ENCODE measurements at regions not wholly inside any gene's neighbourhood (a gene's known extent, or its start where the extent isn't known, plus 50 kb on each side); places are given as distances from the start of the nearest gene placed in this dataset.

DNA sequence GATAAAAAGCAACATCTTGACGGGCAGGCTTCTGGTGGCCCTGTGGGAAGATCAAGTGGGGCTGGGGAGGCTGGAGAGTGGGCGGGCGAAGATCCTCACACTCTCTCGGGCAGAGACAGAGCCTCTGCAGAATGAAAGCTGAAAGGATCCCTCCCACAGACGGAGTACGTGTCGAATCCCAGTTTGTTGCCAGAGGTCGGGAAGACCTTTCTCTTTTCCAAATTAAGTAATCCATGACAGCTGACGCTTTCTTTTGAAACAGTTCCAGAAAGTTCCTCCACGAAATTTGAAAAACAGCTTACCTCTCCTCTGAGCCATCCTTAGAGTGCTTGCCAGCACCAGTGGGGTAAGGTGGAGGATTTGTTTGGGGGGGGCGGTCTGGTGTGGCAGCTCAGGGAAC is 155.6 kb upstream of the SMLR1 start:
- no peak for TF ChIP-seq SIN3A (IDR thresholded peaks at IDR 0.05; ENCODE audit: borderline replicate concordance, insufficient read depth, low read length)
- TF ChIP-seq, protein P1, sequence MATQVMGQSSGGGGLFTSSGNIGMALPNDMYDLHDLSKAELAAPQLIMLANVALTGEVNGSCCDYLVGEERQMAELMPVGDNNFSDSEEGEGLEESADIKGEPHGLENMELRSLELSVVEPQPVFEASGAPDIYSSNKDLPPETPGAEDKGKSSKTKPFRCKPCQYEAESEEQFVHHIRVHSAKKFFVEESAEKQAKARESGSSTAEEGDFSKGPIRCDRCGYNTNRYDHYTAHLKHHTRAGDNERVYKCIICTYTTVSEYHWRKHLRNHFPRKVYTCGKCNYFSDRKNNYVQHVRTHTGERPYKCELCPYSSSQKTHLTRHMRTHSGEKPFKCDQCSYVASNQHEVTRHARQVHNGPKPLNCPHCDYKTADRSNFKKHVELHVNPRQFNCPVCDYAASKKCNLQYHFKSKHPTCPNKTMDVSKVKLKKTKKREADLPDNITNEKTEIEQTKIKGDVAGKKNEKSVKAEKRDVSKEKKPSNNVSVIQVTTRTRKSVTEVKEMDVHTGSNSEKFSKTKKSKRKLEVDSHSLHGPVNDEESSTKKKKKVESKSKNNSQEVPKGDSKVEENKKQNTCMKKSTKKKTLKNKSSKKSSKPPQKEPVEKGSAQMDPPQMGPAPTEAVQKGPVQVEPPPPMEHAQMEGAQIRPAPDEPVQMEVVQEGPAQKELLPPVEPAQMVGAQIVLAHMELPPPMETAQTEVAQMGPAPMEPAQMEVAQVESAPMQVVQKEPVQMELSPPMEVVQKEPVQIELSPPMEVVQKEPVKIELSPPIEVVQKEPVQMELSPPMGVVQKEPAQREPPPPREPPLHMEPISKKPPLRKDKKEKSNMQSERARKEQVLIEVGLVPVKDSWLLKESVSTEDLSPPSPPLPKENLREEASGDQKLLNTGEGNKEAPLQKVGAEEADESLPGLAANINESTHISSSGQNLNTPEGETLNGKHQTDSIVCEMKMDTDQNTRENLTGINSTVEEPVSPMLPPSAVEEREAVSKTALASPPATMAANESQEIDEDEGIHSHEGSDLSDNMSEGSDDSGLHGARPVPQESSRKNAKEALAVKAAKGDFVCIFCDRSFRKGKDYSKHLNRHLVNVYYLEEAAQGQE (IDR thresholded peaks at IDR 0.05; ENCODE audit: insufficient read depth in 1 of 2, low read depth in 2 of 2, low read length in 2 of 2), result no peak
- TF ChIP-seq FOXP2 (optimal IDR thresholded peaks at IDR 0.05; ENCODE audit: borderline replicate concordance, extremely low read depth, extremely low read length, insufficient read depth), result no peak
- TF ChIP-seq POLR2AphosphoS5 (IDR thresholded peaks at IDR 0.05; ENCODE audit: low read depth, low read length), result no peak
- no peak for TF ChIP-seq TAF1 (IDR thresholded peaks at IDR 0.05; ENCODE audit: borderline replicate concordance, insufficient read depth, low read length)

DNA sequence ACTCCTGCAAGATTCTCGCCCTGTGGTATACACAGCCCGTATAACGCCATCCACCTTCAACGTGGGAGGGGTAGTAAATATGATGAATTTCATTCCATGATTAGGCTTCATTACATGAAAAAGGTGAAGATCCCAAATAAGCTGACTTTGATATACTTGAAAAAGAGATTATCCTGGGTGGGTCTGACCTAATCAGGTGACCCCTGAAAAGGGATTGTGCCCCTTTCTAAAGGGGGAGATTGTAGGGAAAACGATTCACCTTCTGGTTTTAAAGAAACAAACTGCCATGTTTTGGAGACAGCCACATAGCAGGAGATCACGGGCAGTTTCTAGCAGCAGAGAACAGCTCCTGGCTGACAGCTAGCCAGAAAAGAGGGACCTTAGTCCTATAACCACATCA is 155.1 kb upstream of the SMLR1 start:
- TF ChIP-seq POLR2AphosphoS5 (IDR thresholded peaks at IDR 0.05; ENCODE audit: low read depth, low read length), result no peak
- TF ChIP-seq, protein P1 (IDR thresholded peaks at IDR 0.05; ENCODE audit: insufficient read depth in 1 of 2, low read depth in 2 of 2, low read length in 2 of 2), result no peak
- no peak for TF ChIP-seq FOXP2 (optimal IDR thresholded peaks at IDR 0.05; ENCODE audit: borderline replicate concordance, extremely low read depth, extremely low read length, insufficient read depth)
- no peak for TF ChIP-seq TAF1 (IDR thresholded peaks at IDR 0.05; ENCODE audit: borderline replicate concordance, insufficient read depth, low read length)

DNA sequence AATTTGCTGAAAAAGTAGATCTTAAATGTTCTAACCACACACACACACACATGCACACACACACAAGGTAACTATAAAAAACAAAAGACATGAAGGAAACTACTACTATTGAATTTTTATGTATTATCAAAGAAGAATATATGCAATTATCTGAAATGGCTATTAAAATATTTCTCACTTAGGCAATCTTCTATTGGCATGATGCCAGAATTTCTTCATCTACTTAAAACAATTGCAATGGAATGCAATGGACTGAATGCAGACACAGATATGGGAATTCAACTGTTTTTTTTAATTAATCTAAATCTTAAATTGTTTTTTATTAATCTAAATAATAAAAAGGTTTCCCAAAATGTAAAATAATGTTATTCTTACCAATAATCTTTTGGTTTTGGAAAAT is 152.6 kb upstream of the SMLR1 start:
- TF ChIP-seq TAF1 (IDR thresholded peaks at IDR 0.05; ENCODE audit: borderline replicate concordance, insufficient read depth, low read length) (no peak), SIN3A (IDR thresholded peaks at IDR 0.05; ENCODE audit: borderline replicate concordance, insufficient read depth, low read length) (no peak), POLR2AphosphoS5 (IDR thresholded peaks at IDR 0.05; ENCODE audit: low read depth, low read length) (no peak), FOXP2 (optimal IDR thresholded peaks at IDR 0.05; ENCODE audit: borderline replicate concordance, extremely low read depth, extremely low read length, insufficient read depth) (no peak)
- TF ChIP-seq, protein P1 (IDR thresholded peaks at IDR 0.05; ENCODE audit: insufficient read depth in 1 of 2, low read depth in 2 of 2, low read length in 2 of 2), result no peak

DNA sequence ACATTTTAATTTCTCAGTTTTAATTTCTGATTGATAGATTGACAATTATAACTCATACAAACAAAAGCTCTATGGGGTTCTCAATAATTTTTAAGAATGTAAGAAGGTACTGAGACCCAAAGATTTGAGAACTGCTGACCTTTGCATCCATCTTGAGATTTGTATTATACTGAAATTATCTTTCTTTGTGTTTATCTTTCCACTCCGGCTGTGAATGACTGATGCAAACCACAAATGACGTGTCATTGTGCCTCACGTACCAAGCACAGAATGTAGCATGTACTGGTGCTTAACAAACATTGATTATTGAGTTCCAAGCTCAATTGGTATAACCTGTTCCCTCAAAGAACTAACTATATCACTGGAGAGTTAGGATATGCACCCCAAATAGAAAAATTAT is 152.1 kb upstream of the SMLR1 start:
- TF ChIP-seq TAF1 (IDR thresholded peaks at IDR 0.05; ENCODE audit: borderline replicate concordance, insufficient read depth, low read length) (no peak), SIN3A (IDR thresholded peaks at IDR 0.05; ENCODE audit: borderline replicate concordance, insufficient read depth, low read length) (no peak), POLR2AphosphoS5 (IDR thresholded peaks at IDR 0.05; ENCODE audit: low read depth, low read length) (no peak), FOXP2 (optimal IDR thresholded peaks at IDR 0.05; ENCODE audit: borderline replicate concordance, extremely low read depth, extremely low read length, insufficient read depth) (no peak)
- TF ChIP-seq, protein P1 (IDR thresholded peaks at IDR 0.05; ENCODE audit: insufficient read depth in 1 of 2, low read depth in 2 of 2, low read length in 2 of 2), result no peak

Data from PFSK-1 (cell line).